ENCODE measurements at regions not wholly inside any gene's neighbourhood (a gene's known extent, or its start where the extent isn't known, plus 50 kb on each side); places are given as distances from the start of the nearest gene placed in this dataset.
"Not testable (repeated sequence)": the region's sequence is repeated elsewhere in the genome, so short reads cannot be mapped to it uniquely, and the experiment has no call there.

DNA sequence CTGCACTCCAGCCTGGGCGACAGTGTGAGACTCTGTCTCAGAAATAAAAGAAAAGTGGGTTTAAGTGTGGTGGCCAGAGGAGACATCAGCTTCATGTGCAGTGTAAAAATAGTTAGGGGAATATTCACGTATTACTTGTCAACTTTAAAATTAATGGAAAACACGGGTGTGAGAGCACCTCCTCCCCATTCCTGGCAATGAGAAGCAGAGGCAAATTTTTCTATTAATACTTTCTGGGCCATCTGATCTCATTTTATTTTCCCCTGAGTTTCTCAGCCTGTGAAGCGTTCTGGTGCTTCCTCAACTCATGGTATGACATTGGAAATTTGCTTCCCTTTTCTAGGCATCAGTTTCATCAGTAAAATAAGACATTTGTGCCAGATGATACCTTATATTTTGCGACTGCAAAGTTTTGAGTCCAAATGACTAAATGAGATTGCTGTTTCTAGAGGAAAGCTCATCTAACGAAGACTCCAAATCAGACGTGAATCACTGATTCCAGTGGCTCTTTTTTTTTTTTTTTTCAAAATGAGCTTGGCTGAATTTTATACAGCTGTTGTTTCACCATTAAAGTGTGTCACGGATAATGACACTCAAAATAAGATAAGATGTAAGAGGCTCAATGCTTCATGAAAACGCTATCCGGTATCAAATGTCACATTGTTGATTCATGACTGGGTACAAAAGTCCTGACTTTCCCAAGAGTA, 104.6 kb downstream of the MSX2 start:
- DNase-seq: no peak

DNA sequence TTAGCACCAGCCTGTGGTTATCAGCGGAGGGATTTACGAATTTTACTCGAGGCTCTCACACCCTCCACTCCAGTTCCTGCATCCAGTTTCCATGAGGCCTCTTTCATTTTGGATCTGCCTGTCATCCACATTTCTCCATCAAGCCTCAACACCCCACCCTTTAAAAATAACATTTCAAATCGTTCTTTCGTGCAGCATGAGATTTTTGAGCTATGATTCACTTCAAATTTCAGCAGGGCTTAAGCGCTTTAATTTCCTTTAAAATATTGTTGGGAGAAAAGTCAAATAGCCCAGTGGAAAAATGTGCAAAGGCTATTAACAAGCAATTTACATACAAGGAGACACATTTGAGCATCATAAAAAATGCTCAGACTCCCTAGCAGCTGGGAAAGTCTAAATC, 103.2 kb downstream of the MSX2 start:
- no peak for DNase-seq

DNA sequence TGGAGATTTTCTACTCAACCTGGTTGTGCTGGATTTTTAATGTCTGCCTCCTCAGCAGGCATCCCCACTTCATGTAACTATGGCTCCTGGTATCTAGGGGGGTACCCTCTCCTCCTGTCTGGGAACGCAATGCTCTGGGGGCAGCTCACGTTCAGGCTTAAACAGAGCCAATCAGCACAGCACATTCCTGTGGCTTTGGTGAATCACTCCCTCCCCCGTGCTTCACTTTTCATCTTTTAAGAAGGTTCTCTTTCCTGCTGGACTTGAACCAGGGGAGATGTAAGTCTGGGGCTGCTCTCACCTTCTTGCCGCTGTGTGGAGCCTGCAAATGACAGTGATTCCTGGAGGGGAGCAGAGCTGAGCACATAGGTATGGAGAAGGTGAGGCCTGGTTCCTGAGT, 101.2 kb downstream of the MSX2 start:
- DNase-seq: no peak

DNA sequence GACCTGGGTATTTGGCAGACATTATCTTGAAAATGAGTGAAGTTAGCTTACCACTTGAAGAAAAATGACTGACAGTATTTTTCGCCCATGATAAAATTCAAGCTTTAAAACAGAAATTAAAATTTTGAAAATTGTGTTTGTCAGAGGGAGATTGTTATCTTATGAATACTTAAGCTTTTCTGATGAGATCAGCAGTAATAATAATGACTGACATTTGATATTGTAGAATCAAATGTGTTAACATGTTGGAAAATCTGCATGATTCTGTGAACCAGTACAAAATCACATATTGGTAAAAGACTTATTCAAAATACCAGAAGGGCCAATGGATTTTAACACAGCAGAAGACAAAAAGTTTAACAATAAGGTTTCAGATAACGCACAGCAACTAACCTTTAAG, 94.0 kb downstream of the MSX2 start:
- DNase-seq: no peak

DNA sequence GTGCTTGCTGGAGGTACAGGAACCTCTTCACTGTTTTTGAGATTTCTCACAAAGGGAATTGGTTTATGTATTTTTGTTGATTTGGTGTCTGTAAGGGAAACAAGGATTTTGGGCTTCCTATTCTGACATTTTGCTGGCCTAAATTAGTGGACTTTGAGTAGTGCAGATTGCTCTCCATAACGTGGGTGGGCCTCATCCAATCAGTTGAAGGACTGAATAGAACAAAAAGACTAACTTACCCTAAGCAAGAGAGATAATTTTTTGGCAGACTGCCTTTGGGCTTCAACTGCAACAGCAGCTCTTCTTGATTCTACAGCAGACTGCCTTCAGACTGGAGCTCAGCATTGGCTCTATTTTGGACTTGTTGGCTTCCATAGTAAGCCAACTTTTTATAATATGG, 93.2 kb downstream of the MSX2 start:
- no peak for DNase-seq

DNA sequence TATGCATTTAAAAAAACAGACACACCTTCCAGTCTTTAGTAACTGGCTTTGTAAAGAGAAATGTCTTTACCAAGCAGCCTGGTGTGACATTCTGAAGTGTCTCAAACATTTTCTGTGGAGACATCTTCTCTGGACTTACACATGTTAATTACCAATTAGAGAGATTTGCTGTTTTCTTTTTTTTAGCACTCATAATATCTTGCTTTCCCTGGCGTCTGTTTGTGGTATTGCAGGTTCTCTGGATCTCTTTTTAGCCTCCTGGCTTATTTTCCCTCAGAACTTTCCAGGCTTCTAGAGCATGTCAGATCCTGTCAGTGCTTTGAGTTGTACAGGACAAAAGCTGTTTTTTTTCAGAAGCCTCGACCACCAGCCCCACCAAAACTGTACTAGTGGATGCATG, 92.5 kb downstream of the MSX2 start:
- no peak for DNase-seq

DNA sequence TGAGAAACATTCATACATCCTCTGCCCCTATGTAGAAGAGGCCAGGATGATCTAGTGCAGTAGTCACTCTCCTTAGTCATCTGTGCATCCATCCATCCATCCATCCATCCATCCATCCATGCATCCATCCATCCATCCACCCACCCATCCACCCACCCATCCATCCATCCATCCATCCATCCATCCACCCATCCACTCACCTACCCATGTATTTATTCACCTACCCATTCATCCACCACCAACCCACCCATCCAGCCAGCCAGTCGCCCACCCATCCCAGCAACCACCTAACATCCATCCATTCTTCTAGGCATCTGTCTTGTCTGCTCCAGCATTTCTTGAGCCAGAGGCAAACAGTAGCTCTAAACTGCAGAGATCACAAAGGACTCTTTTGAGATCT, 87.1 kb downstream of the MSX2 start:
- DNase-seq: no peak

DNA sequence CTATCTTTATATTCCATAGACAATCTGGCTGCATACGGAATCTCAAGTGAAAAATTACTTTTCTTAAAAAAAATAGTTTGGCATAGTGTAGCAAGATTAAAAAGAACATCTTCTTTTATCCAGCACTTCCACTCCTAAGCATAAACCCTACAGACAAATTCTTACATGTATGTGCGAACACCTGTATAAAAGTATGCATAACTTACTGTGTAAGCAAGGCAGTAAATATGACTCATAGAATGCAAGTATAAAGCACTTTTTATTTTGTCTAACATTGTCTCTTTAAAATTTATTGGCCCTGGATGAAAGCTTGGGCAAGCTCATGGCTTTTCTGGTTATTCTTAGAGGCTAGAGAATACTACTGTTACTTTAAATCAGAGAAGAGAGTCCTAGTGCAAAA, 86.4 kb downstream of the MSX2 start:
- DNase-seq: no peak

DNA sequence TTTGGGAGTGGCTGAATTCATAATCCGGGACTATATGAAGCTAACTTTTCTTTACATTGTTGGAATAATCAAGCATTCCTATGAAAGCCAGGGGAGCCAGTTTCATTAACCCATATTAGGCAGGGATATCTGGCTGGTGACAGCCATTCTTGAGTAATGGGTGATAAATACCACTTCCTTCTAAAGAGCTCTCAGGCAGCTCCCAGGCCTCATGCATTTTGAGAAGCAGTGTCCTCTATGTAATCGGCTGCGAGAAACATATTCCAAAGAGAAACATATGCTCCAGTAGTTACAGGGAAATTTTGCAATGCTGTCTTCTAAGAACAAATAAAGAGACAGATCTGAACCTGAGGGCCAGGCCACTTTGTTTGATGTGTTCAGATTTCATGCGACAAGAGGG, 83.1 kb downstream of the MSX2 start:
- no peak for DNase-seq

DNA sequence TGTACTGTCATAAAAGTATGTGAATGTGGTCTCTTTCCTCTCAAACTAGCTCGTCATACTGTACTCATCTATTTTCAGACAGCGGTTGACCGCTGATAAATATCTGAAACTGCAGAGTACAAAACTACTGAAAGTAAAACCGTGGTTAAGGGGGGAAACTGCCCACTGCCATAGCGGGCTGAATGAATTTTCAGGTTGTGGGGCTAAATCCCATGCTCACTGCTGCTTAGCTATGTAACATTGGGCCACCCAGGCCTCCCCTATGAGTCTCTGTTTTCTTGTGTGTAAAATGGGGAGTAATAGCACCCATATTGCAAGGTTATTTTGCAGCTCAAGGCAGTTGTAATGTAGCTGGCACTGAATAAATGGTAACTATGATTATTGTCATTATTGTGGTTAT, 82.3 kb downstream of the MSX2 start:
- DNase-seq: no peak

DNA sequence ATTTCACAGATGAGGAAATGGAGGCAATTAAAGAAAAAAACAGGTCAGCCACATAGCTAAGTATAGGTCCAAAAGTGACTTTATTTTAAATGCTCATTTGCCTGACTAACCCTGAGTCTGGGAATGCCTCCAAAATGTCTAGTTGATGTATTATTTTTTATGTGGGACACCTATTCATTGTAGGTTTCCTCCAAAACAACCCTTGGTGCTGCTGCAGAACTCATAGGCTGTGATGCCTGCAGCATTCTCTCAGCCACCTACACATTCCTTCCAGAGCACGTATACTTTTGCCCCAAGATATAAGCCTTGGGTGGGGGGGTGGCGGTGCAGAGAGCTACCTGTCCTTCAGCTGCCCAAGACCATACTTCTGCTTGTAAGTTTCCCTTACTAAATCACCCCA, 77.4 kb downstream of the MSX2 start:
- DNase-seq: no peak

DNA sequence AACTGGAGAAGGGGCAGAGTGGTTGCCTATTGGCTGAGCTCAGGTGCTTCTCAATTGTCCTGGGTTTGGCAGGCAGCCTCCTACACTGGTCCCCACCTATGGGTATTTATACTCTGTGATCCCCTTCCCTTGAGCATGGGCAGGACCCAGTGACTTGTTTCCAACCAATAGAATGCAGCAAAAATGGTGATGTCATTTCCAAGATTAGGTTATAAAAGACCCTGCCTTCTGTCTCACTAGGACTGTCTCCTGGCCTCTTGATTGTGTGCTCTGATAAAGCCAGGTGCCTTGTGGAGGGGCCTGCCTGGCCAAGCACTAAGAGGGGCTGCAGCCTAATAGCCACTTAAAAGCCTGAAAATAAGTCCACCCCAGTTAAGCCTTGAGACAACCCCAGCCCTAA, 76.1 kb downstream of the MSX2 start:
- DNase-seq: no peak

DNA sequence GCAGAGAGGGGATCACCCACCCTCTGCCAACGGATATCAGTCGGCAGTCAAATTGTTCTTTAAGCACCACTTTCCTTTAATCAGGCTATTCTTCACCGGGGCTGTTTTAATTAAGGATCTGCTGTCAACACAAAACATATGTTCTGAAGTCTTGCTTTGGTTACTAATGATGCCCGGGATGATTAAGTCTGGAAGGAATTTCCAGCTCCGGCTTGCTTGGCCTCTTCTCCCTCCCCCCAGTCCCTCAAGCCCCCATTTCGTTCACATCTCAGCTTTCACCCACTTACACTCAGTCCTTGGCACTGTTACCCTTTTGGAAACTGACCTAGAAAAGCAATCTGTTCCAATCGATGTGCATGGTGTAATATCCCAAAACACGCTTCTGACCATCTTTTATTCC, 74.7 kb downstream of the MSX2 start:
- DNase-seq: no peak

DNA sequence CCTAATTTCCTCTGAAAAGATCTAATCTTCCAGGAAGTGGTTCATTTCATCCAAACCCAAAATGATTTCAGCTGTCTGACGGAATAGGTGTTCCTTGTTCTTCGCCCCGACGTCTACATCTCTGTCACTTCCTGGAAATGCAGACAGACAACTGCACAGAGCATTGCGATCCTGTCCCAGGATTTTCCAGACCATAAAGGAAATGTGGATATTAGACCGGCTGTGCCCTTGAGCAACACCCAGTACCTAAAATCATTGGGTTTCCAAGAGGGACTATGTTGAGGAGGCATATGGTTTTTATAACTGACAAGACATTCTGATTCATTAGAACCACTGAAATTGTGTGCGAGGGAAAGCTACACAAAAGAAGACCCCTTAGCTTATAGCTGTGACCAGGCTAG, 74.2 kb downstream of the MSX2 start:
- no peak for DNase-seq

DNA sequence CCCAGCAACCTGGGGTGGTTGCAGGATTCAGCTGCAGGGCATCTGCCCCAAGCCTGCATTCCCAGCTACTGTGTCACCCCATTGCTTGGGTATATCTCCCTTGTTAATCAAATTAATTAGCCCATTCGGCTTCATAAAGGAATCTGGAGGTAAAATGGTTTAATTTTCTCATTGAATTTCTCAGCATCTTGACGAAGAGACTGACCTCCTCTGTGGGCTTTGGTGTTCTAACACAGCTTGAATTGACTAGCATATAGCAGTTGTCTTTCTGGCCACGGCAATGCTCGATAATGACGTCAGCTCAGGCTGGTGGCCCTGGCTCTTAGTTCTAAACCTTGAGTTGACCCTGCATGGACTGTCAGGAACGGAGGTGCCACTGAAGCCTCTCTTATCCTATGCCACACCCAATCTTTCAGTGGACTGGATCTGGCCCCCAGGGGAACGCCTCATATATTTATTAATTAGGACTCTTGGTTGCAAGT, 72.4 kb downstream of the MSX2 start:
- DNase-seq: no peak

DNA sequence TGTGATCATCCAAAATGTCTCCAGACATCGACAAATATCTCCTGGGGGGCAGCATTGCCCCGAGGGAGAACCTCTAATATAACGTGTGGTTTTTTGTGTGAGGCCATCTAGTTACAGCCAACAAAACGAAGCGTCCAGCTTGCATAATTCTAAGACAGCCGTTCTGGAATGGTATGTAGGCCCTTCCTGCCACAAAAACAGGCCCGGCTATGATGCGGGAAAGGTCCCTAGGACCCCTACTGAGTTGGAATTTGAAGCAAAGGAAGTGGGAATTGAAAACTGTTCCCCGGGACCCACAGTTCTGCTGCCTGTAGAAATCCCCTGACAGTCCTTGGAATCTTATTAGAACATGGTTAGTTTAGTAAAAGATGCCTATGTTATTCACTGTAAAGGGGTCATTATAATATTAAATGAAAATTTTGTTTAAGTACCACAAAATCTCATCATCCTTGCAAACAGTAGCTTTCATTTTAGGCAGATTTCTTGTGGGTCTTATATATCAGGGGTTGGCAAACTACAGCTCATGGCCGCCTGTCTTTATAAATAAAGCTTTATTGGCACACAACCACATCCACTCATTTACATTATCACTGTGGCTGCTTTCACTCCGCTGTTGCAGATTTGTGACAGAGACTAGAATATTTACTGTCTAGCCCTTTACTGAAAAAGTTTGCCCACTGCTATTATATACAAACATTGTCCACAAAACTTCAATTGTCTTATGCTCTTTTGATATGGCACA, 70.7 kb downstream of the MSX2 start:
- no peak for DNase-seq

DNA sequence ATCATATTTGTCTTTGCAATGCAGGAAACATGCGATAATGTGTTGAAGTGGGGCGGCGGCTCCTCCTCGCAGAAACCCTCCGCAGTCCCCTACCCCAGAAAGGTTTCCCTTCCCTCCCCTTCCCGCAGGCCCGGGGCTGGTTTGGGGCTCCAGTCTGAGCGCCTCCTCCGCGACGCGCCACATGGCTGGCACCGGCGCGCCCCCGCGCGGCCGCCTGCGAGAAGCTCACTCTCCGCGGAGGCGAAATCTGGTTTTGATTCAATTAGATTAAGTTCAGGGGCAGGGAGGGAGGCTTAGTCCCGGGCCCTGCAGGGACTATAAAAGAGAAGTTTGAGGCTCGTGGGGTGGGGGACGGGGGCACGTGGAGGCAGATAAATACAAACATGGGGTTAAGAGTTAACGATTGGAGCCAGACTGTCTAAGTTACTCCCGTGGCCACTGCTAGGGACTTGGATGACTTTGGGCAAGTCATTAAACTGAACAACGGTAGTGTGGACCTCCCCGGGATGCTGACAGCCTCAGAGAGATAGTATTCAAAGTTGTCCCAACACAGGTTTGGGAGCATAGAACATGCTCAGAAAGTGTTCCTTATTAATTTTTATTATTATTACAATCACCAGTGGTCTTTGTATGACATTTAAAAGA, 69.4 kb downstream of the MSX2 start:
- DNase-seq: no peak

DNA sequence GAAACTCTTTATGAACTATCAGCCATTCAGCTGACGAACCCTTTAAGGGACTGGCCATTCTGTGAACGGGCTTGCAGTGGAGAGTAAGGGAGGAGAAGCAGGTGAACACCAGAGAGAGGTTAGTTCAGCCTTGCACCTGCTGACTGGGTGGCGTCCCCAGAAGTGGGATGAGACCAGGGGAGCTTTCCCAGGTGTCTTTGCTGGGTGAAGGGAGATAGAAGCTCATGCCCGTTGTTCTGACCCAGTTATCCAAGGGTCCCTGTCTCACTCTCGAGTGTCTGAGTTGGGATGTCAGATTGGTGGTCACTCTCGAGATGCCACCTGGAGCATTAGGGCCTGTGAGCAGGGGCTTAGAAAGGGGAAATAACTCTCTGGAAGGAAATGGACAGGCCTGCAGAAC, 68.7 kb downstream of the MSX2 start:
- no peak for DNase-seq

DNA sequence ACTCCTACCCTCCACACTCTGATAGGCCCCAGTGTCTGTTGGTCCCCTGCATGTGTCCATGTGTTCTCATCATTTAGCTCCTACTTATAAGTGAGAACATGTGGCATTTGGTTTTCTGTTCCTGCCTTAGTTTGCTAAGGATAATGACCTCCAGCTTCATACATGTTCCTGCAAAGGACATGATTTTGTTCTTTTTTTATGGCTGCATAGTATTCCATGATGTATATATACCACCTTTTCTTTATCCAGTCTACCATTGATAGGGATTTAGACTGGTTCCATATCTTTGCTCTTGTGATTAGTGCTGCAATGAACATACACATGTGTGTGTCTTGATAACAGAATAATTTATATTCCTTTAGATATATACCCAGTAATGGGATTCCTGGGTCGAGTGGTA, 67.9 kb downstream of the MSX2 start:
- DNase-seq: not testable (repeated sequence)

DNA sequence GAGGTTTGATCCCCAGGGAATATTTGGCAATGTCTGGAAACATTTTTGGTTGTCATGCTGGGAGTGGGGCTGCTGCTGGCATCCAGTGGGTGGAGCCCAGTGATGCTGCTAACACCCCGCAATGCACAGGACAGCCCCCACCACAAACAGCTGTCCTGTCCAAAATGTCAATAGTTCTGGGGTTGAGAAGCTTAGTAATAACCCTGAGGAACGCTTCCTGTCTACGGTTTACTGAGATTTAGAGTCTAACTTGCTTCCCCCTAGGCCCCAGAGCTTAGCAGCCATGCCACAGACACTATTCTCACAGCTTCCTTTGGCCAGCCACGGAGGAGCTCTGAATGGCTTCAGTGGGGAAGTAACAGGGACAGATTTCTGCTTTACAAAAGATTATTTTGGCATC, 66.5 kb downstream of the MSX2 start:
- DNase-seq: no peak

DNA sequence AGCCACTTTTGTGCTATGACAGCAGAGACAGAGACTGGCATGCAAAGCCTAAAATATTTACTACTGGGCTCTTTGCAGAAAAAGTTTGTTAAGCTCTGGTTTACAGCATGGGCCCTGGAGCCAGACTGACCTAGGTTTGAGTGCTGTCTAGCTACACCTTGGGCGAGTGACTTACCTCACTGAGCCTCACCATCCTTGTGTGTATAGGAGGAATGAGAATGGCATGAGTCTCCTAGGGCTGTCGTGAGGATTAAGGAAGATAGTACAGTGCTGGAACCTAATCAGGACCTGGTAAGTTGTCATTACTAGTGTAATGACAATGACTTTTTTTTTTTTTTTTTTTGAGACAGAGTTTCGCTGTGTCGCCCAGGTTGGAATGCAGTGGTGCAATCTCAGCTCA, 65.2 kb downstream of the MSX2 start:
- DNase-seq: no peak

DNA sequence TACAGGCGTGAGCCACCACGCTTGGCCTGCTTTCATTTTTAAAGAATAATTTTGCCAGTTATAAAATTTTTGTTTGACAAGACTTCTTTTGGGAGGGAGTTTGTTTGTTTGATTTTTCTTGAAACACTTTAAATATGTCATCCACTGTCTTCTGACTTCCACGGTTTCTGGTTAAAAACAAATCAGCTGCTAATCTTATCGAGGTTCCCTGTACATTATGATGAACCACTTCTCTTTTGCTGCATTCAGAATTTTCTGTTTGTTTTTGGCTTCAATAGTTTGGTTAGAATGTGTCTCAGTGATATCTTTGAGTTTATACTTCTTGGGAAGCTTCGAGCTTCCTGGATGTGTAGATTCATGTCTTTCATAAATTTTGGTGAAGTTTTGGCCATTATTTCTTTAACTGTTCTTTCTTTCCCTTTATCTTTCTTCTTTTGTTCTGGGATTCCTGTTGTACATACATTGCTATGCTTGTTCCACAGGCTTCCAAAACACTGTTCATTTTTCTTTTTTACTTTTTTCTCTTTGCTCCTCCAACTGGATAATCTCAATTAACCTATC, 60.8 kb downstream of the MSX2 start:
- no peak for DNase-seq

All from NCI-H2171 (cell line).